Parathyroid adenoma (tissue), 2 donors: ENCODE measurements at regions not wholly inside any gene's neighbourhood (a gene's known extent, or its start where the extent isn't known, plus 50 kb on each side); places are given as distances from the start of the nearest gene placed in this dataset.

Experiments
- H2AFZ ChIP-seq: fragments of 300-600 bp; sonication (generic); one replicate; pipeline ENCODE4 v1.7.0; 2017; ENCODE audit warnings: antibody characterized with exemption, mild to moderate bottlenecking
- H3K27ac ChIP-seq: fragments of 300-600 bp; sonication (generic); one replicate; pipeline ENCODE4 v1.7.0; 2017
- H3K27me3 ChIP-seq: fragments of 300-600 bp; sonication (generic); one replicate; pipeline ENCODE4 v1.7.0; 2017; ENCODE audit warnings: low read length; ENCODE audit not compliant: control insufficient read depth, insufficient read depth
- H3K36me3 ChIP-seq: fragments of 300-600 bp; sonication (generic); one replicate; pipeline ENCODE4 v1.7.0; 2017; ENCODE audit warnings: low read length; ENCODE audit not compliant: control insufficient read depth, insufficient read depth
- H3K4me1 ChIP-seq: fragments of 300-600 bp; sonication (generic); one replicate; pipeline ENCODE4 v1.7.0; 2017; ENCODE audit warnings: control low read depth
- H3K4me2 ChIP-seq: fragments of 300-600 bp; sonication (generic); one replicate; pipeline ENCODE4 v1.7.0; 2017; ENCODE audit warnings: low read length
- H3K4me3 ChIP-seq: fragments of 300-600 bp; sonication (generic); one replicate; pipeline ENCODE4 v1.7.0; 2017; ENCODE audit warnings: low read depth, low read length
- H3K79me2 ChIP-seq: fragments of 300-600 bp; sonication (generic); one replicate; pipeline ENCODE4 v1.7.0; 2017; ENCODE audit warnings: control low read depth
- H3K9ac ChIP-seq: fragments of 300-600 bp; sonication (generic); one replicate; pipeline ENCODE4 v1.7.0; 2017; ENCODE audit warnings: mild to moderate bottlenecking
- H3K9me3 ChIP-seq: fragments of 300-600 bp; sonication (generic); one replicate; pipeline ENCODE4 v1.7.0; 2017; ENCODE audit warnings: low read length; ENCODE audit not compliant: control insufficient read depth
- CTCF ChIP-seq: fragments of 300-600 bp; sonication (generic); IDR thresholded peaks from one replicate; pipeline ENCODE4 v1.7.0; 2017; ENCODE audit warnings: antibody characterized with exemption, mild to moderate bottlenecking
- donor health status: primary hyperparathyroidism.

- Histone ChIP-seq H3K79me2 (no peaks in the 10 kb centered on the region), H3K4me2 (no peak overlapping the region), H2AFZ (no peak overlapping the region), H3K4me3 (no peak overlapping the region), H3K4me1 (no peaks in the 10 kb centered on the region), H3K27ac (no peak overlapping the region), H3K9ac (no peak overlapping the region), H3K9me3 (no peaks in the 10 kb centered on the region), H3K27me3 (no peaks in the 10 kb centered on the region), H3K36me3 (no peaks in the 10 kb centered on the region)
- TF ChIP-seq CTCF: no peak
Observed at GRCh38 chr10:8705415-8705814, 650.9 kb downstream of the GATA3 start.

- no peaks in the 10 kb centered on the region for H3K79me2 ChIP-seq
- H3K4me3 ChIP-seq: no peak overlapping the region
- no peaks in the 10 kb centered on the region for H3K9me3 ChIP-seq
- H3K4me1 ChIP-seq: no peaks in the 10 kb centered on the region
- no peak overlapping the region for H3K9ac ChIP-seq
- no peak overlapping the region for H2AFZ ChIP-seq
- no peak overlapping the region for H3K27ac ChIP-seq
- no peaks in the 10 kb centered on the region for H3K27me3 ChIP-seq
- H3K36me3 ChIP-seq: no peaks in the 10 kb centered on the region
- no peak overlapping the region for H3K4me2 ChIP-seq
- no peak for TF ChIP-seq CTCF
Observed at GRCh38 chr10:8712656-8713055, 658.2 kb downstream of the GATA3 start.

- H2AFZ ChIP-seq: no peak overlapping the region
- no peak overlapping the region for H3K4me2 ChIP-seq
- H3K27ac ChIP-seq: no peak overlapping the region
- H3K4me3 ChIP-seq: no peak overlapping the region
- no peaks in the 10 kb centered on the region for H3K27me3 ChIP-seq
- H3K36me3 ChIP-seq: no peaks in the 10 kb centered on the region
- no peaks in the 10 kb centered on the region for H3K4me1 ChIP-seq
- no peaks in the 10 kb centered on the region for H3K9me3 ChIP-seq
- no peak for TF ChIP-seq CTCF
- H3K9ac ChIP-seq: no peak overlapping the region
- no peaks in the 10 kb centered on the region for H3K79me2 ChIP-seq
Observed at GRCh38 chr10:8719971-8720370, 665.5 kb downstream of the GATA3 start.

GRCh38 chr10:8721650-8722049 is 667.2 kb downstream of the GATA3 start:
- H3K4me1 ChIP-seq: no peaks in the 10 kb centered on the region
- TF ChIP-seq CTCF: no peak
- H2AFZ ChIP-seq: no peak overlapping the region
- H3K27ac ChIP-seq: no peak overlapping the region
- no peak overlapping the region for H3K9ac ChIP-seq
- no peak overlapping the region for H3K4me2 ChIP-seq
- no peaks in the 10 kb centered on the region for H3K79me2 ChIP-seq
- no peaks in the 10 kb centered on the region for H3K27me3 ChIP-seq
- no peak overlapping the region for H3K4me3 ChIP-seq
- H3K9me3 ChIP-seq: no peaks in the 10 kb centered on the region
- no peaks in the 10 kb centered on the region for H3K36me3 ChIP-seq

- H3K27ac ChIP-seq: no peak overlapping the region
- no peaks in the 10 kb centered on the region for H3K27me3 ChIP-seq
- H2AFZ ChIP-seq: no peak overlapping the region
- no peak overlapping the region for H3K9ac ChIP-seq
- H3K36me3 ChIP-seq: no peaks in the 10 kb centered on the region
- no peak for TF ChIP-seq CTCF
- no peaks in the 10 kb centered on the region for H3K79me2 ChIP-seq
- no peak overlapping the region for H3K4me3 ChIP-seq
- H3K4me2 ChIP-seq: no peak overlapping the region
- H3K9me3 ChIP-seq: no peaks in the 10 kb centered on the region
- H3K4me1 ChIP-seq: no peaks in the 10 kb centered on the region
Observed at GRCh38 chr10:8722835-8723234, 668.3 kb downstream of the GATA3 start.
